Loucy (cell line): ENCODE measurements at regions not wholly inside any gene's neighbourhood (a gene's known extent, or its start where the extent isn't known, plus 50 kb on each side); places are given as distances from the start of the nearest gene placed in this dataset.

Experiments
- H2AFZ ChIP-seq: fragments of 200-600 bp; sonication (generic); 2 replicates; pipeline ENCODE4 v1.6.0; 2016; ENCODE audit warnings: antibody characterized with exemption, mild to moderate bottlenecking, low read length, moderate library complexity
- H3F3A ChIP-seq: fragments of 200-600 bp; 2 replicates; pipeline ENCODE4 v1.6.0; 2016; ENCODE audit warnings: antibody characterized with exemption, low read depth, mild to moderate bottlenecking
- H3K27me3 ChIP-seq: fragments of 200-600 bp; sonication (generic); 2 replicates; pipeline ENCODE4 v1.6.1; 2014; ENCODE audit warnings: low read length, mild to moderate bottlenecking; ENCODE audit not compliant: insufficient read depth, poor library complexity, severe bottlenecking
- H3K36me3 ChIP-seq: fragments of 200-600 bp; sonication (generic); 2 replicates; pipeline ENCODE4 v1.6.1; 2016; ENCODE audit warnings: low read length; ENCODE audit not compliant: insufficient read depth
- H3K4me1 ChIP-seq: fragments of 200-600 bp; sonication (generic); 2 replicates; pipeline ENCODE4 v1.5.1; 2014; ENCODE audit warnings: low read length, mild to moderate bottlenecking; ENCODE audit not compliant: insufficient read depth, poor library complexity, severe bottlenecking
- H3K4me2 ChIP-seq: fragments of 200-600 bp; sonication (generic); 2 replicates; pipeline ENCODE4 v1.6.0; 2014; ENCODE audit warnings: antibody characterized with exemption, low read length, low read depth, mild to moderate bottlenecking; ENCODE audit not compliant: poor library complexity, severe bottlenecking
- H3K4me3 ChIP-seq: fragments of 200-600 bp; sonication (generic); 2 replicates; pipeline ENCODE4 v1.5.1; 2014; ENCODE audit warnings: low read length, mild to moderate bottlenecking, mixed read lengths; ENCODE audit not compliant: poor library complexity, severe bottlenecking
- H3K79me2 ChIP-seq: fragments of 200-600 bp; sonication (generic); 2 replicates; pipeline ENCODE4 v1.6.1; 2014; ENCODE audit warnings: low read length; ENCODE audit not compliant: insufficient read depth
- H3K9ac ChIP-seq: fragments of 200-600 bp; sonication (generic); 2 replicates; pipeline ENCODE4 v1.6.0; 2014; ENCODE audit warnings: mild to moderate bottlenecking, low read depth, low read length, moderate library complexity; ENCODE audit not compliant: poor library complexity, severe bottlenecking
- H3K9me2 ChIP-seq: fragments of 200-600 bp; sonication (generic); replicated peaks from 2 replicates; pipeline ENCODE4 v1.6.1; 2016; ENCODE audit warnings: low read depth, low read length, mixed read lengths
- H3K9me3 ChIP-seq: fragments of 200-600 bp; sonication (generic); 2 replicates; pipeline ENCODE4 v1.6.1; 2014; ENCODE audit warnings: mild to moderate bottlenecking, antibody characterized with exemption, low read length, low read depth; ENCODE audit not compliant: insufficient read depth
- H4K20me1 ChIP-seq: fragments of 200-600 bp; sonication (generic); 2 replicates; pipeline ENCODE4 v1.6.0; 2014; ENCODE audit warnings: antibody characterized with exemption, low read length, mild to moderate bottlenecking; ENCODE audit not compliant: insufficient read depth, poor library complexity, severe bottlenecking
- CTCF ChIP-seq: fragments of 200-600 bp; sonication (generic); conservative IDR thresholded peaks from 2 replicates; pipeline ENCODE4 v1.5.1; 2014; ENCODE audit warnings: mild to moderate bottlenecking, antibody characterized with exemption, low read length
- EZH2phosphoT487 ChIP-seq: fragments of 200-600 bp; IDR thresholded peaks from 2 replicates; pipeline ENCODE4 v1.6.1; 2018; ENCODE audit warnings: antibody characterized with exemption, mild to moderate bottlenecking, moderate library complexity, borderline replicate concordance

DNA sequence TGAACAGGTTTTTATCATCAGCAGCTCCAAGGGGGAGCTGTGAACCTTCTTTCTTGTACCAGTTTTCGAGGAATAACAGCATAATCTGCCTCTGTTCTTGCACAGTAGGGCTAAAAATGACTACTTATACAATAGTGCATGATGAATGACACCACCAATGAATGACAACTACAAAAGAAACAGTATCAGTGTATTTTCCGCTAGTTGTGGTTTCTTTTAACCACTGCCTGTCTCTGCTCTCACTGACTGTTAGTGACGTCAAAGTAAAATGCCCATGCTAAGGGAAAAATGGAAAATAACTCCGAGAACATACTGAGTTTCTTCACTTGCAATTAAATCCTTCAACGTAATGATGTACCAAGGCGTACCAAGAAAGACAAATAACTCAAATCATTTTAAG lies 294.9 kb downstream of the MAP2K6 start:
- Histone ChIP-seq H2AFZ (no peak overlapping the region), H3K9me2 (no peaks in the 10 kb centered on the region), H3K36me3 (no peaks in the 10 kb centered on the region), H3K4me3 (no peak overlapping the region), H3K9ac (no peak overlapping the region), H3K79me2 (no peaks in the 10 kb centered on the region), H3K4me1 (no peaks in the 10 kb centered on the region), H4K20me1 (no peaks in the 10 kb centered on the region), H3K27me3 (no peaks in the 10 kb centered on the region), H3K9me3 (no peaks in the 10 kb centered on the region), H3F3A (no peaks in the 10 kb centered on the region), H3K4me2 (no peak overlapping the region)
- TF ChIP-seq CTCF (no peak), EZH2phosphoT487 (no peak)

DNA sequence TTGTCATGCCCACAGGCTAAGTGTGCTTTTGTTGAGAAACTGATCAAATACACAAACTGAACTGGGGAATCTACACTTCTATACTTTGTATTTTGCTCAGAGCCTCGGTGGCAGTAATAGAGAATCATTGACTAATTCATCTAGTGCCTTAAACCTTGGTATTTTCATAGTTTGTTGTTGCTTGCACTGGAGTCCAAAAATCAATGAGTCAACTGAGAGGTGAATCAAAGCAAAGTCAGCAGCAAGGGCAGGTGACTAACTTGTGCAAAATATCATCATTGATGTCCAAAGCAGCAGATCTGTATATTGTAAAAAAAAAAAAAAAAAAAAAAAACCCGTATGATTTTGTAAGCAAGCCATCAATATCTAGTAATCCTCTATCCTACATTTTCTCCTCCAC lies 296.4 kb downstream of the MAP2K6 start:
- Histone ChIP-seq H3K4me2 (no peak overlapping the region), H3K4me3 (no peak overlapping the region), H3K79me2 (no peaks in the 10 kb centered on the region), H3K4me1 (no peaks in the 10 kb centered on the region), H3K9me2 (no peaks in the 10 kb centered on the region), H4K20me1 (no peaks in the 10 kb centered on the region), H3K9me3 (no peaks in the 10 kb centered on the region), H3K36me3 (no peaks in the 10 kb centered on the region), H3K27me3 (no peaks in the 10 kb centered on the region), H2AFZ (no peak overlapping the region), H3F3A (no peaks in the 10 kb centered on the region), H3K9ac (no peak overlapping the region)
- TF ChIP-seq CTCF, result no peak
- TF ChIP-seq EZH2phosphoT487, result no peak

DNA sequence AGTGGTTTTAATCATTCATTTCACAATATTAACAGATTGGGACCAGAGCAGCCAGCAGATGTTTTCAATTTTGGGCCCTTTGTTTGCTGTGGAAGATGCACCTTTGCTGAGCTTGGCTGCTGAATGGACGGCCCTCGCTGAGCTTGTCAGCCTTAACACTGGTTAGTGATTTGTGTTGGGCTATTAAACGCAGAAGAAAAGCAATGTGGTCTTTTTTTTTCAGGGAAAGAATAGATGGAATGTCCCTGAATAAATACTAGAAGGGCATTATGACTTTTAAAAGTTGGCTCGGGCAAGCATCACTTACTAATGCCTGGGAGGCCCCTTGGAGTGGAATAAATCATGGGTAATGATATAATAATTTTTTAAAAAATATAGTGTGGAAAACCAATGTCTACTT lies 297.0 kb downstream of the MAP2K6 start:
- H3K9me2 ChIP-seq, result no peaks in the 10 kb centered on the region
- H3K4me3 ChIP-seq, result no peak overlapping the region
- no peak overlapping the region for H3K9ac ChIP-seq
- no peaks in the 10 kb centered on the region for H3K4me1 ChIP-seq
- H3K79me2 ChIP-seq, result no peaks in the 10 kb centered on the region
- TF ChIP-seq CTCF (no peak), EZH2phosphoT487 (no peak)
- no peak overlapping the region for H3K4me2 ChIP-seq
- H3F3A ChIP-seq, result no peaks in the 10 kb centered on the region
- H2AFZ ChIP-seq, result no peak overlapping the region
- no peaks in the 10 kb centered on the region for H3K9me3 ChIP-seq
- H3K27me3 ChIP-seq, result no peaks in the 10 kb centered on the region
- H3K36me3 ChIP-seq, result no peaks in the 10 kb centered on the region
- no peaks in the 10 kb centered on the region for H4K20me1 ChIP-seq
